Vagina (tissue), 2 donors: ENCODE measurements at regions not wholly inside any gene's neighbourhood (a gene's known extent, or its start where the extent isn't known, plus 50 kb on each side); places are given as distances from the start of the nearest gene placed in this dataset.
"Not testable (repeated sequence)": the region's sequence is repeated elsewhere in the genome, so short reads cannot be mapped to it uniquely, and the experiment has no call there.

Experiments used
- DNase-seq, 2 donors: peaks; one replicate each; pipeline ENCODE4 v3.0.0-alpha.2; 2017; ENCODE audit errors: extremely low spot score in 2 of 2
- H3K27ac ChIP-seq: fragments of 200-600 bp; sonication (generic); one replicate; pipeline ENCODE4 v1.5.1; 2019
- H3K27me3 ChIP-seq: fragments of 200-600 bp; sonication (generic); one replicate; pipeline ENCODE4 v1.5.1; 2019
- H3K36me3 ChIP-seq, 2 donors: fragments of 200-600 bp; sonication (generic); one replicate each; pipeline ENCODE4 v1.5.1; 2017 to 2019
- H3K4me1 ChIP-seq: fragments of 200-600 bp; sonication (generic); one replicate; pipeline ENCODE4 v1.5.1; 2019
- H3K4me3 ChIP-seq, 2 donors: fragments of 200-600 bp; sonication (generic); 1 replicate in 1 of 2; 2 replicates in 1 of 2; pipeline ENCODE4 v1.5.1; 2016 to 2019
- H3K9me3 ChIP-seq: fragments of 200-600 bp; sonication (generic); one replicate; pipeline ENCODE4 v1.5.1; 2019
- POLR2A ChIP-seq, 2 donors: fragments of 450-650 bp; IDR thresholded peaks; one replicate each; pipeline ENCODE4 v1.6.1; 2017; ENCODE audit warnings: antibody characterized with exemption in 2 of 2, mild to moderate bottlenecking in 2 of 2, moderate library complexity in 2 of 2
- POLR2AphosphoS5 ChIP-seq, 2 donors: sonication (generic); formaldehyde crosslinking; IDR thresholded peaks; one replicate each; pipeline ENCODE4 v1.9.0; 2017; ENCODE audit warnings: antibody characterized with exemption in 2 of 2, mild to moderate bottlenecking in 2 of 2, low read depth in 1 of 2; ENCODE audit not compliant: insufficient read depth in 1 of 2
- intact Hi-C: fragments of 100-400 bp; cut with DNase I; formaldehyde crosslinking; loops from one replicate; pipeline ENCODE4 v1.15.1; 2023
- TF ChIP-seq, protein P1 (sequence below), 3 experiments: fragments of 450-650 bp in 2 of 3; fragments of 200-600 bp in 1 of 3; sonication (generic) in 1 of 3; IDR thresholded peaks; one replicate each; pipeline ENCODE4 v1.5.1; 2017 to 2019; ENCODE audit warnings: antibody characterized with exemption in 3 of 3, mild to moderate bottlenecking in 2 of 3, moderate library complexity in 2 of 3

DNA sequence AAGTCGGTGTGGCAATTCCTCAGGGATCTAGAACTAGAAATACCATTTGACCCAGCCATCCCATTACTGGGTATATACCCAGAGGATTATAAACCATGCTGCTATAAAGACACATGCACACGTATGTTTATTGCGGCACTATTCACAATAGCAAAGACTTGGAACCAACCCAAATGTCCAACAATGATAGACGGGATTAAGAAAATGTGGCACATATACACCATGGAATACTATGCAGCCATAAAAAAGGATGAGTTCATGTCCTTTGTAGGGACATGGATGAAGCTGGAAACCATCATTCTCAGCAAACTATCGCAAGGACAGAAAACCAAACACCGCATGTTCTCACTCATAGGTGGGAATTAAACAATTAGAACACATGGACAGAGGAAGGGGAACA, 80.6 kb upstream of the ST3GAL5 start:
- H3K9me3 ChIP-seq, H3K4me3 ChIP-seq, DNase-seq, H3K36me3 ChIP-seq, H3K27ac ChIP-seq, H3K4me1 ChIP-seq, H3K27me3 ChIP-seq, intact Hi-C loops: not testable (repeated sequence)

DNA sequence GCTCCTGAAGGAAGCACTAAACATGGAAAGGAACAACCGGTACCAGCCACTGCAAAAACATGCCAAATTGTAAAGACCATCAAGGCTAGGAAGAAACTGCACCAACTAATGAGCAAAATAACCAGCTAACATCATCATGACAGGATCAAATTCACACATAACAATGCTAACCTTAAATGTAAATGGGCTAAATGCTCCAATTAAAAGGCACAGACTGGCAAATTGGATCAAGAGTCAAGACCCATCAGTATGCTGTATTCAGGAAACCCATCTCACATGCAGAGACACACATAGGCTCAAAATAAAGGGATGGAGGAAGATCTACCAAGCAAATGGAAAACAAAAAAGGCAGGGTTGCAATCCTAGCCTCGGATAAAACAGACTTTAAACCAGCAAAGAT, 77.0 kb upstream of the ST3GAL5 start:
- H3K4me3 ChIP-seq, H3K4me1 ChIP-seq, intact Hi-C loops, H3K27ac ChIP-seq, DNase-seq, H3K9me3 ChIP-seq, H3K36me3 ChIP-seq, H3K27me3 ChIP-seq: not testable (repeated sequence)

DNA sequence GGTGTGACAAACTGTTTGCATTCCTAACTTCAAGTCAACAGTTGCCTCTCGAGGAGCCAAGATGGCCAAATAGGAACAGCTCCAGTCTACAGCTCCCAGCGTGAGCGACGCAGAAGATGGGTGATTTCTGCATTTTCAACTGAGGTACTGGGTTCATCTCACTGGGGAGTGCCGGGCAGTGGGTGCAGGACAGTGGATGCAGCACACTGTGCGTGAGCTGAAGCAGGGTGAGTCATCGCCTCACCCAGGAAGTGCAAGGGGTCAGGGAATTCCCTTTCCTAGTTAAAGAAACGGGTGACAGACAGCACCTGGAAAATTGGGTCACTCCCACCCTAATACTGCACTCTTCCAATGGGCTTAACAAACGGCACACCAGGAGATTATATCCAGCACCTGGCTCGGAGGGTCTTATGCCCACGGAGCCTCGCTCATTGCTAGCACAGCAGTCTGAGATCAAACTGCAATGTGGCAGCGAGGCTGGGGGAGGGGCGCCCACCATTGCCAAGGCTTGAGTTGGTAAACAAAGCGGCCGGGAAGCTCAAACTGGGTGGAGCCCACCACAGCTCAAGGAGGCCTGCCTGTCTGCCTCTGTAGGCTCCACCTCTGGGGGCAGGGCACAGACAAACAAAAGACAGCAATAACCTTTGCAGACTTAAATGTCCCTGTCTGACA, 75.1 kb upstream of the ST3GAL5 start:
- H3K4me1 ChIP-seq, H3K27me3 ChIP-seq, H3K27ac ChIP-seq, H3K9me3 ChIP-seq, H3K36me3 ChIP-seq, H3K4me3 ChIP-seq, intact Hi-C loops: not testable (repeated sequence)
- peak in 1 of 2 donors; percentile 16 for DNase-seq

DNA sequence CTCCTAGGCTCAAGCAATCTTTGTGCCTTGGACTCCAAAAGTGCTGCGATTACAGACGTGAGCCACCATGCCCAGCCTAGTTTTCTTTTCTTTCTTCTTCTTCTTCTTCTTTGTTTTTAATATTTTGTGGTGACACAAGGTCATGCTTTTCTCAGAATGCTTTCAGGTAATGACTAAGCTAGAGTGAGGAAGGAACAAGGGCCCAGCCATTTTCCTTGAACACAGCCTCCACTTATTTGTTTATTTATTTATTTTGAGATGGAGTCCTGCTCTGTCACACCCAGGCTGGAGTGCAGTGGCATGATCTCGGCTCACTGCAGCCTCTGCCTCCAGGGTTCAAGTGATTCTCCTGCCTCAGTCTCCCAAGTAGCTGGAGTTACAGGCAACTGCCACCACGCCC, 74.3 kb upstream of the ST3GAL5 start:
- no peaks in the 10 kb centered on the region for H3K36me3 ChIP-seq
- no peak for DNase-seq
- intact Hi-C loops, result no loop called here
- H3K27ac ChIP-seq, result no peak overlapping the region
- H3K4me1 ChIP-seq, result no peaks in the 10 kb centered on the region
- TF ChIP-seq POLR2AphosphoS5 (IDR thresholded peaks at IDR 0.05; ENCODE audit: insufficient read depth in 1 of 2, low read depth in 1 of 2) (no peak), POLR2A (IDR thresholded peaks at IDR 0.05) (no peak)
- TF ChIP-seq, protein P1, sequence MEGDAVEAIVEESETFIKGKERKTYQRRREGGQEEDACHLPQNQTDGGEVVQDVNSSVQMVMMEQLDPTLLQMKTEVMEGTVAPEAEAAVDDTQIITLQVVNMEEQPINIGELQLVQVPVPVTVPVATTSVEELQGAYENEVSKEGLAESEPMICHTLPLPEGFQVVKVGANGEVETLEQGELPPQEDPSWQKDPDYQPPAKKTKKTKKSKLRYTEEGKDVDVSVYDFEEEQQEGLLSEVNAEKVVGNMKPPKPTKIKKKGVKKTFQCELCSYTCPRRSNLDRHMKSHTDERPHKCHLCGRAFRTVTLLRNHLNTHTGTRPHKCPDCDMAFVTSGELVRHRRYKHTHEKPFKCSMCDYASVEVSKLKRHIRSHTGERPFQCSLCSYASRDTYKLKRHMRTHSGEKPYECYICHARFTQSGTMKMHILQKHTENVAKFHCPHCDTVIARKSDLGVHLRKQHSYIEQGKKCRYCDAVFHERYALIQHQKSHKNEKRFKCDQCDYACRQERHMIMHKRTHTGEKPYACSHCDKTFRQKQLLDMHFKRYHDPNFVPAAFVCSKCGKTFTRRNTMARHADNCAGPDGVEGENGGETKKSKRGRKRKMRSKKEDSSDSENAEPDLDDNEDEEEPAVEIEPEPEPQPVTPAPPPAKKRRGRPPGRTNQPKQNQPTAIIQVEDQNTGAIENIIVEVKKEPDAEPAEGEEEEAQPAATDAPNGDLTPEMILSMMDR (IDR thresholded peaks at IDR 0.05), result no peak
- no peaks in the 10 kb centered on the region for H3K9me3 ChIP-seq
- H3K27me3 ChIP-seq, result no peaks in the 10 kb centered on the region
- no peak overlapping the region for H3K4me3 ChIP-seq

DNA sequence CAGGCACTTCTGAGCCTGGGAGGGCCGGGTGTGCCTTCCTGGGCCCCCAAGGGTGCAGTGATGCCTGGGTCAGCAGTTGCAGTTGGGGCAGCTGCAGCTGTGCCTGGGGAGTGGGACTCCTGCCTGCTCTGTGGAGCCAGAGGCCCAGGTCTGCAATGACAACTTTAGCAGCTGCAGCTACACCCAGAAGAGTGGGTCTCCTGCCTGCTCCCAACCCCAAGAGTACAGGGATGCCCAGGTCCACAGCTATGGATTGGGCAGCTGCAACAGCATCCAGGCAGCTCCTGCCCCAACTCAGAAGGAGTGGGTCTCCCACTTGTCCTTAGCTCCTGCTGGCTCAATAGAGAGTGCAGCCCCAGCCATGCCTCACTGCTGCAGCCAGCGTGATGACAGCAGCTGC, 73.0 kb upstream of the ST3GAL5 start:
- intact Hi-C loops, result no loop called here
- H3K27ac ChIP-seq, result no peak overlapping the region

DNA sequence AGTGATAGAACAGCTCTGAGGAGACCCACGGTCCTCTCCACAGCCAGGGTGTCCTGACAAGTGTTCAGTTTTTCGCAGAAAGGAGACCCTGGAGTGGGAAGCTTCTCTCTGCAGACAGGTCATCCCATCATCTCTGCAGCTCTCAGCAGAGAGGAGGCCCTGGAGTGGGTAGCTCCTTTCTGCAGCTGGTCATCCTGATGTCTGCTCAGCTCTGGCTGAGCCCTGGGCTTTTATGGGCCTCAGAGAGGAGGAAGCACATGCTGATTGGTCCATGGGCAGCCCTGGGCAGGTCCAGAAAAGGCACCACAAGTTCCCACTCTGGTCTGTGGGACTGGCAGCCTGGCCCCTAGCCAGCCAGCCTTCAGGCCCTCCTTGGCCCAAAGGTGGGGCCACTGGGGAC, 72.3 kb upstream of the ST3GAL5 start:
- H3K9me3 ChIP-seq, result no peaks in the 10 kb centered on the region
- no peak overlapping the region for H3K4me3 ChIP-seq
- H3K36me3 ChIP-seq, result no peaks in the 10 kb centered on the region
- H3K4me1 ChIP-seq, result peaks cover 4% of the 10 kb centered on the region
- DNase-seq, result no peak
- H3K27me3 ChIP-seq, result no peaks in the 10 kb centered on the region
- no peak overlapping the region for H3K27ac ChIP-seq
- TF ChIP-seq POLR2AphosphoS5 (IDR thresholded peaks at IDR 0.05; ENCODE audit: insufficient read depth in 1 of 2, low read depth in 1 of 2), result no peak
- TF ChIP-seq POLR2A (IDR thresholded peaks at IDR 0.05), result no peak
- TF ChIP-seq, protein P1 (IDR thresholded peaks at IDR 0.05), result no peak
- intact Hi-C loops, result no loop called here

More for the DNA sequence above, 73.0 kb upstream of the ST3GAL5 start:
- H3K4me3 ChIP-seq, result no peak overlapping the region
- no peaks in the 10 kb centered on the region for H3K36me3 ChIP-seq
- H3K4me1 ChIP-seq, result no peaks in the 10 kb centered on the region
- TF ChIP-seq, protein P1 (IDR thresholded peaks at IDR 0.05), result no peak
- TF ChIP-seq POLR2A (IDR thresholded peaks at IDR 0.05) (no peak), POLR2AphosphoS5 (IDR thresholded peaks at IDR 0.05; ENCODE audit: insufficient read depth in 1 of 2, low read depth in 1 of 2) (no peak)
- no peaks in the 10 kb centered on the region for H3K9me3 ChIP-seq
- DNase-seq, result no peak
- no peaks in the 10 kb centered on the region for H3K27me3 ChIP-seq

DNA sequence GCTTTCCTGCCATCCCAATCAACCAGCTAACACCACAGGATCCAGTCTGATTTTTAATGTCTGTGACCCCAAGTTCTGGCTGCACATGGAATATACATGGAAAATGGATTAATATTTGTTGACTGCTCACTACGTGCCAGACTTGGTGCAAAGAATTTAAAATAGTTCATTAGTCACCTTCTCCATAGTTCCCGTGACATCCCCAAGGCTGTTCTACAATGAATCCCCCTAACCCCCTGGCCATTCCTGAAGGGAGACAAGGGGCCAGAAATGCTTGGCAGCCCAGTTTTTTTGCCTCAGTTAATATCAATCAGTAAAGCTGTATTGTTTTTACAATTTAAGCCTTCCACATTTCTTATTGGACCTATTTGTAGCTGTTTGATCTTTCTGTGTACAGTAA, 71.0 kb upstream of the ST3GAL5 start:
- intact Hi-C loops, result no loop called here
- peak in 1 of 2 donors; percentile 10 for DNase-seq
- TF ChIP-seq POLR2A (IDR thresholded peaks at IDR 0.05) (no peak), POLR2AphosphoS5 (IDR thresholded peaks at IDR 0.05; ENCODE audit: insufficient read depth in 1 of 2, low read depth in 1 of 2) (no peak)
- TF ChIP-seq, protein P1 (IDR thresholded peaks at IDR 0.05), result no peak

More for the DNA sequence above, 71.0 kb upstream of the ST3GAL5 start:
- Histone ChIP-seq H3K4me1 (peaks cover 4% of the 10 kb centered on the region), H3K9me3 (no peaks in the 10 kb centered on the region), H3K36me3 (no peaks in the 10 kb centered on the region), H3K27me3 (no peaks in the 10 kb centered on the region), H3K27ac (no peak overlapping the region), H3K4me3 (no peak overlapping the region)
